Activated CD4-positive, alpha-beta memory T cell treated with anti-CD3 and anti-CD28 coated beads, Interleukin-2, amount 10 ng/mL, durations not matched to agents 7 days and 5 days (primary cell): ENCODE measurements at regions not wholly inside any gene's neighbourhood (a gene's known extent, or its start where the extent isn't known, plus 50 kb on each side); places are given as distances from the start of the nearest gene placed in this dataset.
A peak's percentile ranks its signal among the peaks of the same experiment; 100 is the strongest.

ENCODE experiments used
- CTCF ChIA-PET: fragments of 350-600 bp; sonication (Branson Sonifier 250); formaldehyde crosslinking; loops from one replicate; lab custom pipeline; 2021; ENCODE audit warnings: antibody characterized with exemption, inconsistent platforms; lab: Charles Lee
- POLR2A ChIA-PET: fragments of 350-600 bp; sonication (Branson Sonifier 250); formaldehyde crosslinking; loops from one replicate; lab custom pipeline; 2021; ENCODE audit warnings: antibody characterized with exemption; lab: Charles Lee
- DNase-seq: peaks from one replicate; pipeline ENCODE4 v3.0.0-alpha.2; 2020
- H3K27ac Mint-ChIP-seq: one replicate; pipeline ENCODE4 v1.8.0; 2021; ENCODE audit warnings: mild to moderate bottlenecking, mixed read lengths
- H3K27me3 Mint-ChIP-seq: one replicate; pipeline ENCODE4 v1.8.0; 2021; ENCODE audit warnings: mixed read lengths
- H3K36me3 Mint-ChIP-seq: one replicate; pipeline ENCODE4 v1.8.0; 2021; ENCODE audit warnings: low read depth, mixed read lengths
- H3K4me1 Mint-ChIP-seq: one replicate; pipeline ENCODE4 v1.8.0; 2021; ENCODE audit warnings: mixed read lengths
- H3K4me3 Mint-ChIP-seq: one replicate; pipeline ENCODE4 v1.8.0; 2021; ENCODE audit warnings: mild to moderate bottlenecking, mixed read lengths
- H3K9me3 Mint-ChIP-seq: one replicate; pipeline ENCODE4 v1.8.0; 2021; ENCODE audit warnings: mixed read lengths

DNA sequence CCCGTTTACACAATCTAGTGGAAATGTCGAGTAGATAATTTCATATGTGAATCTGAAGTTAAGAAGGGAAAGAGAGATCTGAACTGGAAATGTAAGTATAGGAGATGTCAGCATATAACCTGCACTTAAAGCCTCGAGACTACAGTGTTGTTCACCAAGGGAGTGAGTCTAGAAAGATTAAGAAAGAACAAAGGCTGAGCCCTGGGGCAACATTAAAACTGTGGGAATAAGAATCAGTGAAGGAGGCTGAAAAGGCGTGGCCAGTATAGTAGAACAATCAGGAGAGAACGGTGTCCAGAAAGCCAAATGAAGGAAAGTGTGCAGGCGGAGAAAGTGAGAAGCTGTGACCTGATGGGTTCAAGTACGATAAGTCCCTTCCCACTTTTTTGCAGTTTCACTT is 118.8 kb upstream of the TENM3 start:
- no peak for DNase-seq
- ChIA-PET CTCF (no interaction called here), POLR2A (no interaction called here)
- H3K4me3 Mint-ChIP-seq, result no peak overlapping the region
- no peaks in the 10 kb centered on the region for H3K36me3 Mint-ChIP-seq
- H3K4me1 Mint-ChIP-seq, result no peaks in the 10 kb centered on the region
- peaks cover 21% of the 10 kb centered on the region for H3K9me3 Mint-ChIP-seq
- H3K27me3 Mint-ChIP-seq, result no peaks in the 10 kb centered on the region
- H3K27ac Mint-ChIP-seq, result no peak overlapping the region

- Mint-ChIP-seq H3K9me3 (peaks cover 19% of the 10 kb centered on the region), H3K36me3 (no peaks in the 10 kb centered on the region), H3K27me3 (no peaks in the 10 kb centered on the region), H3K4me3 (no peak overlapping the region), H3K4me1 (no peaks in the 10 kb centered on the region), H3K27ac (no peak overlapping the region)
- POLR2A ChIA-PET, result no interaction called here
- CTCF ChIA-PET, result no interaction called here
- DNase-seq, result no peak
Measured at GRCh38 chr4:182126096-182126495, 117.1 kb upstream of the TENM3 start.

- Mint-ChIP-seq H3K27ac (no peak overlapping the region), H3K4me1 (no peaks in the 10 kb centered on the region), H3K4me3 (no peak overlapping the region), H3K27me3 (no peaks in the 10 kb centered on the region), H3K36me3 (no peaks in the 10 kb centered on the region), H3K9me3 (peaks cover 19% of the 10 kb centered on the region)
- ChIA-PET CTCF (no interaction called here), POLR2A (no interaction called here)
- no peak for DNase-seq
Measured at GRCh38 chr4:182126603-182127002, 116.6 kb upstream of the TENM3 start.

- no peak overlapping the region for H3K27ac Mint-ChIP-seq
- ChIA-PET CTCF (no interaction called here), POLR2A (no interaction called here)
- H3K9me3 Mint-ChIP-seq, result no peaks in the 10 kb centered on the region
- no peak for DNase-seq
- H3K36me3 Mint-ChIP-seq, result no peaks in the 10 kb centered on the region
- peaks cover 4% of the 10 kb centered on the region for H3K27me3 Mint-ChIP-seq
- H3K4me1 Mint-ChIP-seq, result no peaks in the 10 kb centered on the region
- H3K4me3 Mint-ChIP-seq, result no peak overlapping the region
Measured at GRCh38 chr4:182133033-182133432, 110.2 kb upstream of the TENM3 start.

- no peaks in the 10 kb centered on the region for H3K4me1 Mint-ChIP-seq
- DNase-seq, result no peak
- H3K27me3 Mint-ChIP-seq, result peaks cover 10% of the 10 kb centered on the region
- H3K36me3 Mint-ChIP-seq, result no peaks in the 10 kb centered on the region
- no peaks in the 10 kb centered on the region for H3K9me3 Mint-ChIP-seq
- CTCF ChIA-PET, result no interaction called here
- no peak overlapping the region for H3K4me3 Mint-ChIP-seq
- no peak overlapping the region for H3K27ac Mint-ChIP-seq
- POLR2A ChIA-PET, result no interaction called here
Measured at GRCh38 chr4:182134261-182134660, 108.9 kb upstream of the TENM3 start.

GRCh38 chr4:182136201-182136600 is 107.0 kb upstream of the TENM3 start:
- no peaks in the 10 kb centered on the region for H3K36me3 Mint-ChIP-seq
- no peak for DNase-seq
- no peak overlapping the region for H3K27ac Mint-ChIP-seq
- CTCF ChIA-PET, result interaction anchor here (0.6 kb wide), 1 partner anchor 14 kb away, joined by 3 read pairs; no protein-coding TSS in a partner anchor
- POLR2A ChIA-PET, result no interaction called here
- H3K9me3 Mint-ChIP-seq, result no peaks in the 10 kb centered on the region
- H3K27me3 Mint-ChIP-seq, result peaks cover 28% of the 10 kb centered on the region
- no peak overlapping the region for H3K4me3 Mint-ChIP-seq
- H3K4me1 Mint-ChIP-seq, result peaks cover 2% of the 10 kb centered on the region

GRCh38 chr4:182137343-182137742 is 105.9 kb upstream of the TENM3 start:
- ChIA-PET POLR2A (no interaction called here), CTCF (no interaction called here)
- H3K4me3 Mint-ChIP-seq, result no peak overlapping the region
- H3K36me3 Mint-ChIP-seq, result no peaks in the 10 kb centered on the region
- peaks cover 4% of the 10 kb centered on the region for H3K4me1 Mint-ChIP-seq
- H3K27me3 Mint-ChIP-seq, result peaks cover 40% of the 10 kb centered on the region
- no peak overlapping the region for H3K27ac Mint-ChIP-seq
- no peak for DNase-seq
- H3K9me3 Mint-ChIP-seq, result no peaks in the 10 kb centered on the region

DNA sequence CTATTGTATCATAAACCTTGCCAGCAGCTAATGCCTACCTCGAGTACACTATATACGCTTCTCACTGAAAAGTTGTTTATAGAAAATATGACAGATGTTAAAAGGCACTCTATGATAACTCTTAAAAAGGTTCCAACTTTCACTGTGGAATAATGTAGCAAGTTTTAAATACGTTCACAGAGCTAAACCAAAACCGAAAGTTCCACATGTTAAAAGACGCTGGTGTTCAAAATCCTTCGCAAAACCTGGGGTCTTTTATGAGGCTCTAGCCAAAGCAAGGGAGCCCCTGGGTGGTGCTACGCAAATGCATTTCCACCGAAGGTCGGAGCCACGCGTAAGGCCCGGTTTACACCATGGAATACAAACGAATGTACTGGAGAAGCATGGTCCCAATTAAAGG is 103.7 kb upstream of the TENM3 start:
- no peaks in the 10 kb centered on the region for H3K9me3 Mint-ChIP-seq
- ChIA-PET POLR2A (no interaction called here), CTCF (no interaction called here)
- H3K36me3 Mint-ChIP-seq, result no peaks in the 10 kb centered on the region
- H3K4me1 Mint-ChIP-seq, result peaks cover 17% of the 10 kb centered on the region
- peak overlapping the region; percentile 68 for H3K4me3 Mint-ChIP-seq
- H3K27ac Mint-ChIP-seq, result no peak overlapping the region
- H3K27me3 Mint-ChIP-seq, result peaks cover 56% of the 10 kb centered on the region
- DNase-seq, result no peak

DNA sequence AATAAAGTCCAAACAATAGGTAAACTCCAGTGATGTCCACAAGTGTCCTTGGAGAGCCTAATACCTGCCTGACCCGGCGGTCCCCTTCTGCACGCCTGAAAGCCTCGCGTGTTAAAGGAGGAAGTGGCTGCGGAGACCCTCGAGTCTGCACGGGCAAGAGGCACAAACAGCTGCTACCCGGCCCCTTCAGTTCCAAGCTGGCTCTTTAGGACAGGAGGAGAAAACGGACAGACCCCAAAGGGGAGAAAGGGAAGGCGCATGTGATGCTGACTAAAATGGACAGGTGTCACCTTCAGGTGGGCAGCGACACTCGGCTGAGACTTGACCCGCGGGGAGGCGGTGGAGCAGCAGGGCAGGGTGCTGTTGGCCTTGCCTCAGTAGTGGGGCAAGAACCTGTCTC is 102.7 kb upstream of the TENM3 start:
- no peaks in the 10 kb centered on the region for H3K36me3 Mint-ChIP-seq
- no peaks in the 10 kb centered on the region for H3K9me3 Mint-ChIP-seq
- no peak for DNase-seq
- H3K4me3 Mint-ChIP-seq, result no peak overlapping the region
- peaks cover 21% of the 10 kb centered on the region for H3K4me1 Mint-ChIP-seq
- ChIA-PET POLR2A (no interaction called here), CTCF (no interaction called here)
- peaks cover 62% of the 10 kb centered on the region for H3K27me3 Mint-ChIP-seq
- no peak overlapping the region for H3K27ac Mint-ChIP-seq

GRCh38 chr4:182141061-182141460 is 102.1 kb upstream of the TENM3 start:
- H3K27me3 Mint-ChIP-seq, result peaks cover 65% of the 10 kb centered on the region
- POLR2A ChIA-PET, result no interaction called here
- H3K4me3 Mint-ChIP-seq, result no peak overlapping the region
- no peaks in the 10 kb centered on the region for H3K9me3 Mint-ChIP-seq
- CTCF ChIA-PET, result no interaction called here
- no peaks in the 10 kb centered on the region for H3K36me3 Mint-ChIP-seq
- H3K4me1 Mint-ChIP-seq, result peaks cover 21% of the 10 kb centered on the region
- H3K27ac Mint-ChIP-seq, result no peak overlapping the region
- no peak for DNase-seq

DNA sequence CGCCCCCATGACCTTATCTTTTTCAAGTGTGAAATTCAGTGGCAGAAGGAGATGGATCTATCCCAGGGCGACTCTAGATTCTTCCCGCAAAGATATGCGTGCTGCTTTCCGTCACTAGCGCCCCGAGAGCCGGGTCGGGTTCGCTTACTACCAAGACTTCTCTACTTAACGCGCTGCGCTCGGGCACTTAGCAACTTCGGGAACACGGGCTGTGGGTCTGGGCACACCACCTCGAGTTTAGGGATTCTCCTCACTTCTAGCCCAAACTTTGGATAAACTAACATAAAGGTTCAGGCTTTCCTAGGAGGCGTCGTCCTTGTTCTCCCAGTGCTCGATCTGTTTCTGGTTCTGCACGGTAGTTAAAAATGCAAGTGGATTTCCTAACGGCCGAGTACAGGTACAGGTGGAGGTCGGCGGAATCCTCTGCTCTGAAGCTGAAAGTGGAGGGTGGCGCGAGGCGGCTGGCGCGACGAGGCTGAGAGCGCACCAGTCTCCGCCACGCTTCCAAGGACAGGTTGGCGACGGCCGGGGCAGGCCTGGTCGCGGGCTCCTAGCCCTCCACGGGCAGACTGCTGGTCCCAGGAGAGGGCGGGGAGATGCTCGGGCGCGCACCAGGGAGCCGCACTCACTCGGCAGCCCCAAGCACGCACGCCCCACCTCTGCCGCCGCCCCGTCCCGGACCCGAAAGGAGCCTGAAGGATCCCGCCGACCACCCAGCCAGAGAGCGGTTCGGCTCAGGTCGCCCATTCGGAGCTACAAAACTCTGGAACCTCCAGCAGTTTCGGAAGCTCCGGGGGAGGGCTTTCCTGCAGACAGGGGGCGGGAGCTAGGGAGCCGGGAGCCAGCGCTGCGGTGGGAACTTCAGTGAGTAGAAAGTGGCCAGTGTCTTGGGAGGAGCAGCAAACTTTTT is 100.8 kb upstream of the TENM3 start:
- CTCF ChIA-PET, result no interaction called here
- POLR2A ChIA-PET, result no interaction called here
- no peaks in the 10 kb centered on the region for H3K9me3 Mint-ChIP-seq
- H3K4me1 Mint-ChIP-seq, result peaks cover 21% of the 10 kb centered on the region
- no peak for DNase-seq
- H3K4me3 Mint-ChIP-seq, result peak overlapping the region; percentile 17
- no peaks in the 10 kb centered on the region for H3K36me3 Mint-ChIP-seq
- peaks cover 71% of the 10 kb centered on the region for H3K27me3 Mint-ChIP-seq
- no peak overlapping the region for H3K27ac Mint-ChIP-seq

- Mint-ChIP-seq H3K27me3 (peaks cover 66% of the 10 kb centered on the region), H3K36me3 (no peaks in the 10 kb centered on the region), H3K27ac (no peak overlapping the region), H3K4me3 (peak overlapping the region; percentile 41), H3K4me1 (peaks cover 21% of the 10 kb centered on the region), H3K9me3 (no peaks in the 10 kb centered on the region)
- CTCF ChIA-PET, result no interaction called here
- DNase-seq, result no peak
- POLR2A ChIA-PET, result no interaction called here
Measured at GRCh38 chr4:182143086-182143821, 99.9 kb upstream of the TENM3 start.

DNA sequence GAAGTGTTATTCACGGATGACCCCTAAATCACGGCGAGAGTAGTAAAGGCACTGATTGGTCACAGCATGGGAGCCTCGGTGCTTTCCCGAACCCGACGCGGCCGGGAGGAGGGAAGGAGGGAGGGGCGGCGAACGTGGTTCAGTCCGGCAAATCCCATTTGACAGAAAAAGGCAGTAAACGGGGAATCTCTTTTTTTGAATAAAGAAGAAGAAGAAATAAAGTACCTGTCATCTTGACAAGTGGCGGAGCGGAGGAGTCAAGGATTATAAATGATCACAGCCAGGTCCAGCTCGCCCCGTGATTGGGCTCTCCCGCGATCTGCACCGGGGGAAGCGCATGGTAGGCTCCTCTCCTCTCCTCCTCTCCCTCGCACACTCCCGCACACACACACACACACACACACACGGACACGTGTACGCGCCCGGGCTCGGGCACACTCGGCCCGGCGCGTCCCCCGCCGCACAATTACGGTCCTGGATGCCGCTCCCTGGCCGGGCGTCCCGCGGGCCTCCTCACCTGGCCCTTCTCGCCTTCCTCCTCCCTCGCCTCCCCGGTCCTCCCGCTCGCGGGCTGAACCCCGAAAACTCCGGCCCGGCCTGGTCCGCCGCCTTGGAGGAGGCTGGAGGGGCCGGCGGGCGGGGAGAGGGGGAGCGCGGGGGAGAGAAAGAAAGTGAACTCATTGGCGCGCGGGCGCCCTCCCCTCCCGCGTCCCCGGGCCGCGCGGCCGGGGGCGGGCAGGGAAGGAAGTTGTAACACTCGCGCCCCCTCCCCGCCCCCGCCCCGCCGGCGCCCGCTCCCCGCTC is 99.2 kb upstream of the TENM3 start:
- Mint-ChIP-seq H3K4me1 (peaks cover 21% of the 10 kb centered on the region), H3K4me3 (peak overlapping the region; percentile 47), H3K27ac (no peak overlapping the region), H3K36me3 (no peaks in the 10 kb centered on the region), H3K27me3 (peaks cover 63% of the 10 kb centered on the region), H3K9me3 (no peaks in the 10 kb centered on the region)
- ChIA-PET POLR2A (no interaction called here), CTCF (no interaction called here)
- no peak for DNase-seq
